PC-9 (cell line): ENCODE measurements at regions not wholly inside any gene's neighbourhood (a gene's known extent, or its start where the extent isn't known, plus 50 kb on each side); places are given as distances from the start of the nearest gene placed in this dataset.

Source experiments
- BruUV-seq: library from RNA; stranded (reverse); fragments of 400-500 nt; replicated peaks from 2 replicates; lab custom pipeline; 2021; lab: Mats Ljungman, UMichigan
- CTCF ChIA-PET: fragments of 300-600 bp; sonication (Branson Sonifier 250); formaldehyde crosslinking; loops from one replicate; lab custom pipeline; 2022; ENCODE audit warnings: antibody characterized with exemption; lab: Charles Lee
- POLR2A ChIA-PET: fragments of 300-600 bp; sonication (Branson Sonifier 250); formaldehyde crosslinking; loops from one replicate; lab custom pipeline; 2022; ENCODE audit warnings: antibody characterized with exemption; ENCODE audit not compliant: unreplicated experiment; lab: Charles Lee
- DNase-seq, 2 experiments: peaks; one replicate each; pipeline versions ENCODE4 v3.0.0 to v3.0.0-alpha.2; 2015 to 2022; ENCODE audit warnings: mixed read lengths in 1 of 2
- H2AFZ ChIP-seq: fragments of 200-600 bp; sonication (generic); 2 replicates; pipeline ENCODE4 v1.8.1; 2017; ENCODE audit warnings: antibody characterized with exemption
- H3F3A ChIP-seq: fragments of 200-600 bp; sonication (generic); 2 replicates; pipeline ENCODE4 v1.8.1; 2017; ENCODE audit warnings: antibody characterized with exemption, mild to moderate bottlenecking, low read depth; ENCODE audit not compliant: insufficient read depth
- H3K27ac ChIP-seq: fragments of 200-600 bp; sonication (generic); 2 replicates; pipeline ENCODE4 v1.6.1; 2016; ENCODE audit warnings: mixed run types
- H3K27me3 ChIP-seq: fragments of 200-600 bp; sonication (generic); 2 replicates; pipeline ENCODE4 v1.6.1; 2016; ENCODE audit warnings: low read depth, mixed run types; ENCODE audit not compliant: insufficient read depth
- H3K36me3 ChIP-seq: fragments of 200-600 bp; sonication (generic); 2 replicates; pipeline ENCODE4 v1.6.1; 2016; ENCODE audit warnings: low read depth, mixed run types
- H3K4me1 ChIP-seq: fragments of 200-600 bp; sonication (generic); replicated peaks from 2 replicates; pipeline ENCODE4 v1.6.1; 2016; ENCODE audit warnings: mixed run types; ENCODE audit not compliant: insufficient read depth
- H3K4me2 ChIP-seq: fragments of 200-600 bp; sonication (generic); 2 replicates; pipeline ENCODE4 v1.6.1; 2017; ENCODE audit warnings: mixed run types
- H3K4me3 ChIP-seq: fragments of 200-600 bp; sonication (generic); 2 replicates; pipeline ENCODE4 v1.6.1; 2016; ENCODE audit warnings: mixed run types
- H3K79me2 ChIP-seq: fragments of 200-600 bp; sonication (generic); 2 replicates; pipeline ENCODE4 v1.6.1; 2017; ENCODE audit warnings: low read depth, mixed run types
- H3K9me2 ChIP-seq: fragments of 200-600 bp; sonication (generic); 2 replicates; pipeline ENCODE4 v1.8.1; 2017; ENCODE audit warnings: mild to moderate bottlenecking; ENCODE audit not compliant: insufficient read depth
- H3K9me3 ChIP-seq: fragments of 200-600 bp; sonication (generic); 2 replicates; pipeline ENCODE4 v1.8.1; 2016; ENCODE audit warnings: low read depth; ENCODE audit not compliant: insufficient read depth
- H4K20me1 ChIP-seq: fragments of 200-600 bp; sonication (generic); 2 replicates; pipeline ENCODE4 v1.8.1; 2017; ENCODE audit not compliant: insufficient read depth
- EZH2 ChIP-seq: fragments of 200-600 bp; sonication (generic); IDR thresholded peaks from 2 replicates; pipeline ENCODE4 v1.8.0; 2017; ENCODE audit warnings: antibody characterized with exemption, low read depth
- intact Hi-C: fragments of 100-400 bp; cut with micrococcal nuclease; formaldehyde crosslinking; loops from one replicate; pipeline ENCODE4 v1.10.0; 2022; ENCODE audit not compliant: unreplicated experiment
- TF ChIP-seq, protein P1 (sequence below): fragments of 200-600 bp; sonication (generic); conservative IDR thresholded peaks from 2 replicates; pipeline ENCODE4 v1.6.1; 2017; ENCODE audit warnings: mixed run types, antibody characterized with exemption, mild to moderate bottlenecking, moderate library complexity

DNA sequence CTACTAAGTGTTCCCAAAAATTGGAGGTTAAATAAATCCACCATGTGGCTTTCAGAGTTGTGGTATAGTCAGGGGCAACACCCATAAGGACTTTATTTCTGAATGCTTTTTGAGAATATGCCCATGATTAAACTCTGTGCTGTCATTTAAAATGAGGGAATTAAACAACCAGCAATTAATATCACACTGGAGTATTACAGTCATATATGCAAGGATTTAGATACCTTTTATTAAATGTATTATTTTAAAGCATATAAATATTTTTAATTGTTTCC is 227.6 kb downstream of the ZPLD1 start:
- DNase-seq = no peak
- H3K79me2 ChIP-seq = no peaks in the 10 kb centered on the region
- TF ChIP-seq EZH2 = no peak
- TF ChIP-seq, protein P1, sequence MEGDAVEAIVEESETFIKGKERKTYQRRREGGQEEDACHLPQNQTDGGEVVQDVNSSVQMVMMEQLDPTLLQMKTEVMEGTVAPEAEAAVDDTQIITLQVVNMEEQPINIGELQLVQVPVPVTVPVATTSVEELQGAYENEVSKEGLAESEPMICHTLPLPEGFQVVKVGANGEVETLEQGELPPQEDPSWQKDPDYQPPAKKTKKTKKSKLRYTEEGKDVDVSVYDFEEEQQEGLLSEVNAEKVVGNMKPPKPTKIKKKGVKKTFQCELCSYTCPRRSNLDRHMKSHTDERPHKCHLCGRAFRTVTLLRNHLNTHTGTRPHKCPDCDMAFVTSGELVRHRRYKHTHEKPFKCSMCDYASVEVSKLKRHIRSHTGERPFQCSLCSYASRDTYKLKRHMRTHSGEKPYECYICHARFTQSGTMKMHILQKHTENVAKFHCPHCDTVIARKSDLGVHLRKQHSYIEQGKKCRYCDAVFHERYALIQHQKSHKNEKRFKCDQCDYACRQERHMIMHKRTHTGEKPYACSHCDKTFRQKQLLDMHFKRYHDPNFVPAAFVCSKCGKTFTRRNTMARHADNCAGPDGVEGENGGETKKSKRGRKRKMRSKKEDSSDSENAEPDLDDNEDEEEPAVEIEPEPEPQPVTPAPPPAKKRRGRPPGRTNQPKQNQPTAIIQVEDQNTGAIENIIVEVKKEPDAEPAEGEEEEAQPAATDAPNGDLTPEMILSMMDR = no peak
- no peak overlapping the region for H3K27ac ChIP-seq
- H3K9me2 ChIP-seq = no peaks in the 10 kb centered on the region; the same call in 1 of the 2 replicates
- H3K4me1 ChIP-seq = no peaks in the 10 kb centered on the region
- H3K27me3 ChIP-seq = 0 out of 2 replicates have a peak, but pooled peaks cover 7% of the 10 kb centered on the region
- H3K4me2 ChIP-seq = no peak overlapping the region
- ChIA-PET POLR2A (no interaction called here), CTCF (no interaction called here)
- H3K36me3 ChIP-seq = no peaks in the 10 kb centered on the region
- H3F3A ChIP-seq = no peaks in the 10 kb centered on the region
- H3K4me3 ChIP-seq = no peak overlapping the region
- no peaks in the 10 kb centered on the region for H3K9me3 ChIP-seq
- H4K20me1 ChIP-seq = no peaks in the 10 kb centered on the region
- no peak overlapping the region for H2AFZ ChIP-seq
- no TSS peak for BruUV-seq
- intact Hi-C loops = no loop called here

DNA sequence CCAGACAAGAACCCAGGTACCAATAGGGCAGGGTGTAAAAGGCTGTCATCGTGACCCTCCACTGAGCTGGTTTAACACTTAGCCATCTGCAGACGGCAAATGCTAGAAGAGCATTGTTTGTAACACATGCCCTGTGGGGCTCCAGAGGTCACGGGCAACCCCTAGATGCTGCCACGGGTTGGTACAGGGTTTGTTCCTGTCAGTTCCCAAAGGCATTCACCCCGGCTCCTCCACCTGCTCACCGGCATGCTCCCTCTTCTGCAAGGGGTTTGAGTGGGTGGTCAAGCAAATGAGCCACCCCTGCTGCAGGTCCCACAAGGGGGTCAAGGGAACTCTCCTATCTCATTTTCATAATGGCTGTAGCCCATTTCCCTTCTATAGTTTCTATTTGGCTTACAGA is 229.3 kb downstream of the ZPLD1 start:
- DNase-seq = no peak
- H3K36me3 ChIP-seq = no peaks in the 10 kb centered on the region
- no peaks in the 10 kb centered on the region for H4K20me1 ChIP-seq
- H3K9me2 ChIP-seq = no peaks in the 10 kb centered on the region; the same call in 1 of the 2 replicates
- no TSS peak for BruUV-seq
- ChIA-PET POLR2A (no interaction called here), CTCF (no interaction called here)
- no peaks in the 10 kb centered on the region for H3F3A ChIP-seq
- no peak overlapping the region for H3K4me2 ChIP-seq
- no peak overlapping the region for H3K27ac ChIP-seq
- no peak overlapping the region for H3K4me3 ChIP-seq
- no peaks in the 10 kb centered on the region for H3K79me2 ChIP-seq
- H3K9me3 ChIP-seq = no peaks in the 10 kb centered on the region
- TF ChIP-seq, protein P1 = no peak
- no peak for TF ChIP-seq EZH2
- intact Hi-C loops = no loop called here
- no peak overlapping the region for H2AFZ ChIP-seq
- H3K4me1 ChIP-seq = no peaks in the 10 kb centered on the region
- H3K27me3 ChIP-seq = 0 out of 2 replicates have a peak, but pooled peaks cover 7% of the 10 kb centered on the region

DNA sequence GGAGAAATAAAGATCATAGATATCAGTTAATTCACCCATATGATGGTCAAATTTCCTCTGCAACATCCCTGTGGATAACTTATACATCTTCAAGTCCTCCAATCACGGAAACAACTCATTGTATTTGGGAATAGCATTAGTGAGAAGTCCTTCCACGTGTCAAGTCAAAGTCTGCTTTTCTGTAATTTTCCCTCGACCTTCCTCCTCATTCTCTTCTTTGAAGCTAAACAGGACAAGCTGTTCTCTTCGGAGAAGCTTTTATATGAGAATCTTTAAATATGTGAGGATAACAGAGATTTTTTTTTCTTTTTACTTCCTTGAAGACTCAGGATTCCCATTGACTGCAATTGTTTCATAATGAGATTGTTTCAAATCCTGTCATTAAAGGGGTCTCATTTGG is 230.4 kb downstream of the ZPLD1 start:
- ChIA-PET CTCF (no interaction called here), POLR2A (no interaction called here)
- no peak for TF ChIP-seq EZH2
- H3K79me2 ChIP-seq = no peaks in the 10 kb centered on the region
- H3K27me3 ChIP-seq = 0 out of 2 replicates have a peak, but pooled peaks cover 7% of the 10 kb centered on the region
- no peak overlapping the region for H3K4me3 ChIP-seq
- no peaks in the 10 kb centered on the region; the same call in 1 of the 2 replicates for H3K9me2 ChIP-seq
- no TSS peak for BruUV-seq
- H3F3A ChIP-seq = no peaks in the 10 kb centered on the region
- H3K36me3 ChIP-seq = no peaks in the 10 kb centered on the region
- H3K4me1 ChIP-seq = no peaks in the 10 kb centered on the region
- intact Hi-C loops = no loop called here
- no peak for DNase-seq
- H4K20me1 ChIP-seq = no peaks in the 10 kb centered on the region
- H3K27ac ChIP-seq = no peak overlapping the region
- H2AFZ ChIP-seq = no peak overlapping the region
- H3K9me3 ChIP-seq = no peaks in the 10 kb centered on the region
- no peak overlapping the region for H3K4me2 ChIP-seq

DNA sequence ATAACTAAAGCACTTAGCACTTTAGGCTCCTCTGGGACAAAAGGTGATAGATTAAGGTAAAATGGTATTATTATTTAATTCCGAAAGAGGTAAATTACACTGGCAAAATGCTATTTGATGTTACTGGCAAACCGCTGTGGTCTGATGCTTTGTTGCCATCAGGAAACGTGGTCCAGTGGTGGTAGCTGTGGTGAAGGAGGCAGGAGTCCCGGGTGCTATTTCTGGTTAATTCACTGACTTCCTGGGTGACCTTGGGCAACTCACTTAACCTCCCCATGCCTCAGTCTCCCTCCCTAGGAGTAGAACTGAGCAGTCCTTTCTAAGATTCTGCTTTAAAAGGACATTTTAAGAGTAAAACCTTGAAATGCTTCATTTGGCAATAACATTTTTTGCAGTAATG is 233.4 kb downstream of the ZPLD1 start:
- Histone ChIP-seq H3K36me3 (no peaks in the 10 kb centered on the region), H3K79me2 (no peaks in the 10 kb centered on the region), H3K4me1 (no peaks in the 10 kb centered on the region), H3K9me3 (no peaks in the 10 kb centered on the region), H3K4me3 (no peak overlapping the region), H3K9me2 (no peaks in the 10 kb centered on the region; the same call in 1 of the 2 replicates), H3K4me2 (no peak overlapping the region), H3K27ac (no peak overlapping the region), H3K27me3 (no peaks in the 10 kb centered on the region), H2AFZ (no peak overlapping the region), H4K20me1 (no peaks in the 10 kb centered on the region), H3F3A (no peaks in the 10 kb centered on the region)
- DNase-seq = no peak
- POLR2A ChIA-PET = no interaction called here
- no peak for TF ChIP-seq EZH2
- TF ChIP-seq, protein P1 = no peak
- BruUV-seq = no TSS peak
- CTCF ChIA-PET = no interaction called here
- intact Hi-C loops = no loop called here
